Testis (tissue), 2 donors: ENCODE measurements at regions not wholly inside any gene's neighbourhood (a gene's known extent, or its start where the extent isn't known, plus 50 kb on each side); places are given as distances from the start of the nearest gene placed in this dataset.

Source experiments
- DNase-seq: peaks from one replicate; pipeline ENCODE4 v3.0.0-alpha.2; 2019
- H3K27ac ChIP-seq, 2 donors: fragments of 200-600 bp; sonication (generic); one replicate each; pipeline ENCODE4 v1.5.1; 2019
- H3K27me3 ChIP-seq: fragments of 200-600 bp; sonication (generic); one replicate; pipeline ENCODE4 v1.5.1; 2019
- H3K36me3 ChIP-seq: fragments of 200-600 bp; sonication (generic); one replicate; pipeline ENCODE4 v1.5.1; 2017; ENCODE audit warnings: low read depth; ENCODE audit errors: missing control alignments
- H3K4me1 ChIP-seq: fragments of 200-600 bp; sonication (generic); one replicate; pipeline ENCODE4 v1.5.1; 2019
- H3K4me3 ChIP-seq, 2 donors: fragments of 200-600 bp; sonication (generic); one replicate each; pipeline ENCODE4 v1.5.1; 2017 to 2019
- H3K9me3 ChIP-seq: fragments of 200-600 bp; sonication (generic); one replicate; pipeline ENCODE4 v1.5.1; 2017
- POLR2A ChIP-seq: fragments of 450-650 bp; IDR thresholded peaks from one replicate; pipeline ENCODE4 v1.6.1; 2017; ENCODE audit warnings: antibody characterized with exemption, mild to moderate bottlenecking, moderate library complexity
- WGBS, 2 donors: methylation state at CpG; one replicate each; pipeline ENCODE4 v1.1.5; 2018; 5-methylcytosine and 5-hydroxymethylcytosine counted together
- intact Hi-C: fragments of 100-400 bp; cut with DNase I; formaldehyde crosslinking; loops from one replicate; pipeline ENCODE4 v1.15.1; 2023; ENCODE audit warnings: low total_unique reads
- TF ChIP-seq, protein P1 (sequence below), 3 experiments: fragments of 450-650 bp in 2 of 3; fragments of 200-600 bp in 1 of 3; sonication (generic) in 1 of 3; IDR thresholded peaks; one replicate each; pipeline ENCODE4 v1.5.1; 2016 to 2019; ENCODE audit warnings: antibody characterized with exemption in 3 of 3, mild to moderate bottlenecking in 2 of 3, moderate library complexity in 1 of 3

DNA sequence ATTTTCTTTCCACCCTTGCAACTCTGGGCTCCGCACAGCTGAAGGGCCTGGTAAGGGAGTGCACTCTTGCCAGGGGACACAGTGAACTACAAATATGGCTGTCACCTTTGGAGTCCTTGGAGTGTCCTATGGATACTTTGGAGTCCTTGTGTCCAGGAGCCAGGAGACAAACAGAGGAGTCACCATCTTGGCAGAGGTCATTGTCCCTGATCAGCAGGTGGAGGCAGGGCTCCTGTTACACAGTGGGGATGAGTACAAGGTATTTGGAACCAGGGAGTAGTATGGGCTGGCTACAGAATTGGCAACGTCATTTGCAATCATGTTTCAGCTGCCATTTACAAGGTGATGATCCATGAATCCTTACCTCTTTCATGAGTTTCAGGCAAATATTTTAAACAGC, 132.5 kb downstream of the FAM161A start:
- DNase-seq, result no peak
- Histone ChIP-seq H3K4me3 (no peak overlapping the region), H3K4me1 (no peaks in the 10 kb centered on the region), H3K27me3 (no peaks in the 10 kb centered on the region), H3K27ac (no peak overlapping the region), H3K9me3 (no peaks in the 10 kb centered on the region), H3K36me3 (no peaks in the 10 kb centered on the region)
- no peak for TF ChIP-seq POLR2A
- TF ChIP-seq, protein P1, sequence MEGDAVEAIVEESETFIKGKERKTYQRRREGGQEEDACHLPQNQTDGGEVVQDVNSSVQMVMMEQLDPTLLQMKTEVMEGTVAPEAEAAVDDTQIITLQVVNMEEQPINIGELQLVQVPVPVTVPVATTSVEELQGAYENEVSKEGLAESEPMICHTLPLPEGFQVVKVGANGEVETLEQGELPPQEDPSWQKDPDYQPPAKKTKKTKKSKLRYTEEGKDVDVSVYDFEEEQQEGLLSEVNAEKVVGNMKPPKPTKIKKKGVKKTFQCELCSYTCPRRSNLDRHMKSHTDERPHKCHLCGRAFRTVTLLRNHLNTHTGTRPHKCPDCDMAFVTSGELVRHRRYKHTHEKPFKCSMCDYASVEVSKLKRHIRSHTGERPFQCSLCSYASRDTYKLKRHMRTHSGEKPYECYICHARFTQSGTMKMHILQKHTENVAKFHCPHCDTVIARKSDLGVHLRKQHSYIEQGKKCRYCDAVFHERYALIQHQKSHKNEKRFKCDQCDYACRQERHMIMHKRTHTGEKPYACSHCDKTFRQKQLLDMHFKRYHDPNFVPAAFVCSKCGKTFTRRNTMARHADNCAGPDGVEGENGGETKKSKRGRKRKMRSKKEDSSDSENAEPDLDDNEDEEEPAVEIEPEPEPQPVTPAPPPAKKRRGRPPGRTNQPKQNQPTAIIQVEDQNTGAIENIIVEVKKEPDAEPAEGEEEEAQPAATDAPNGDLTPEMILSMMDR (IDR thresholded peaks at IDR 0.05), result no peak
- intact Hi-C loops, result no loop called here
- WGBS, 2 donors, result 94 to 95% methylated on average over 2 of the region's 2 CpGs

GRCh38 chr2:61720911-61721310, 132.9 kb downstream of the FAM161A start:
- no peak for DNase-seq
- WGBS, 2 donors, result 90 to 96% methylated on average over 3 of the region's 3 CpGs
- Histone ChIP-seq H3K36me3 (no peaks in the 10 kb centered on the region), H3K4me3 (no peak overlapping the region), H3K27ac (no peak overlapping the region), H3K9me3 (no peaks in the 10 kb centered on the region), H3K27me3 (no peaks in the 10 kb centered on the region), H3K4me1 (no peaks in the 10 kb centered on the region)
- intact Hi-C loops, result no loop called here
- TF ChIP-seq, protein P1 (IDR thresholded peaks at IDR 0.05), result no peak

GRCh38 chr2:61718965-61719364, 134.9 kb downstream of the FAM161A start:
- H3K4me3 ChIP-seq, result no peak overlapping the region
- WGBS, 2 donors, result 80 to 81% methylated on average over 5 of the region's 5 CpGs
- DNase-seq, result no peak

DNA sequence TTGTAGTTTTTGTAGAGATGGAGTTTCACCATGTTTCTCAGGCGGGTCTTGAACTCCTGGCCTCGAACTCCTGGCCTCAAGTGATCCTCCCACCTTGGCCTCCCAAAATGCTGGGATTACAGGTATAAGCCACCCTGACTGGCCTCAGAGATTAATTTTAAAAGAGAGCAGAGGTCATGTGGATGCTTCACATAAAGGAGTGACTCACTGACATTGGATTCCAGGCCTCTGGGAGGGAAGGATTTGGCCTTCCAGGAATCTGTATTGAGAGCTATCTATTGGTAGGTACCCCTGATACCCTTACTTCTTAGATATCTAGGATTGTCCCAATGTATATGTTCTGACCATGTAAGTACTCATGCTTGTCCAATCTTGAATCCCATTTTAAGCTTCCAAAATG, 138.4 kb downstream of the FAM161A start:
- no peak overlapping the region for H3K4me3 ChIP-seq
- H3K9me3 ChIP-seq, result no peaks in the 10 kb centered on the region
- WGBS, 2 donors, result 100% methylated on average over 2 of the region's 2 CpGs
- no peaks in the 10 kb centered on the region for H3K36me3 ChIP-seq
- no peaks in the 10 kb centered on the region for H3K27me3 ChIP-seq
- peaks cover 8% of the 10 kb centered on the region for H3K4me1 ChIP-seq
- no peak overlapping the region for H3K27ac ChIP-seq
- no peak for DNase-seq
- TF ChIP-seq, protein P1 (IDR thresholded peaks at IDR 0.05), result no peak
- TF ChIP-seq POLR2A, result no peak
- intact Hi-C loops, result no loop called here

More at GRCh38 chr2:61718965-61719364, 134.9 kb downstream of the FAM161A start:
- TF ChIP-seq, protein P1 (IDR thresholded peaks at IDR 0.05), result no peak
- no peak for TF ChIP-seq POLR2A
- peaks cover under 1% of the 10 kb centered on the region for H3K4me1 ChIP-seq
- intact Hi-C loops, result no loop called here
- H3K36me3 ChIP-seq, result no peaks in the 10 kb centered on the region
- H3K27ac ChIP-seq, result no peak overlapping the region
- H3K27me3 ChIP-seq, result no peaks in the 10 kb centered on the region
- H3K9me3 ChIP-seq, result no peaks in the 10 kb centered on the region

GRCh38 chr2:61714210-61714609, 139.7 kb downstream of the FAM161A start:
- 32 to 45% methylated on average over 5 of the region's 5 CpGs for WGBS, 2 donors
- Histone ChIP-seq H3K36me3 (no peaks in the 10 kb centered on the region), H3K27ac (no peak overlapping the region), H3K9me3 (no peaks in the 10 kb centered on the region), H3K4me1 (peaks cover 8% of the 10 kb centered on the region), H3K27me3 (no peaks in the 10 kb centered on the region), H3K4me3 (no peak overlapping the region)
- intact Hi-C loops, result no loop called here
- DNase-seq, result no peak
- TF ChIP-seq POLR2A, result no peak
- TF ChIP-seq, protein P1 (IDR thresholded peaks at IDR 0.05), result no peak
